K562 (cell line): ENCODE measurements at regions not wholly inside any gene's neighbourhood (a gene's known extent, or its start where the extent isn't known, plus 50 kb on each side); places are given as distances from the start of the nearest gene placed in this dataset.

Experiments
- ATAC-seq: fragments of 200-7000 bp; cut with Tn5 transposase; 3 replicates; pipeline ENCODE4 v1.9.1; 2020; ENCODE audit warnings: moderate library complexity
- BruUV-seq: library from RNA; stranded (reverse); fragments of 400-500 nt; replicated peaks from 2 replicates; lab custom pipeline; 2021; lab: Mats Ljungman, UMichigan
- CTCF ChIA-PET: fragments of 300-600 bp; formaldehyde crosslinking; extraction: SDS; loops from one replicate; lab custom pipeline; 2021; ENCODE audit warnings: low intra/inter-chr PET ratio; lab: Yijun Ruan, JAX
- POLR2A ChIA-PET: fragments of 300-600, 350-650 bp; sonication (Branson Sonifier 250); formaldehyde crosslinking; extraction: SDS; loops from one replicate; lab custom pipeline; 2021; ENCODE audit warnings: antibody characterized with exemption, inconsistent platforms; lab: Yijun Ruan, JAX
- DNase-seq, 4 experiments: peaks; one replicate each; pipeline versions ENCODE4 v3.0.0 to v3.0.0-alpha.2; 2011 to 2018; ENCODE audit warnings: low spot score in 3 of 4, mixed read lengths in 3 of 4; ENCODE audit errors: extremely low read depth in 1 of 4
- FAIRE-seq: peaks from 2 replicates; lab custom pipeline; 2011; peaks lifted over from hg19 to GRCh38; lab: Jason Lieb, UNC
- H2AFZ ChIP-seq: 2 replicates; pipeline ENCODE4 v1.6.0; 2011; ENCODE audit warnings: low read depth, low read length, control low read depth, inconsistent platforms
- H3K27ac ChIP-seq: fragments of 200-600 bp; 3 replicates; pipeline ENCODE4 v1.8.0; 2011; ENCODE audit warnings: low read depth, mild to moderate bottlenecking, control low read depth, inconsistent platforms, low read length, moderate library complexity, mixed read lengths; ENCODE audit errors: extremely low read depth
- H3K27me3 ChIP-seq, 2 experiments: fragments of 300-600 bp in 1 of 2; 2 replicates in 1 of 2; 3 replicates in 1 of 2; pipeline versions ENCODE4 v1.6.0 to v1.8.0; 2011; ENCODE audit warnings: inconsistent platforms in 2 of 2, low read length in 2 of 2, mild to moderate bottlenecking in 1 of 2, mixed read lengths in 1 of 2, moderate library complexity in 1 of 2; ENCODE audit not compliant: control insufficient read depth in 2 of 2, insufficient read depth in 2 of 2
- H3K36me3 ChIP-seq: fragments of 300-600 bp; 3 replicates; pipeline ENCODE4 v1.8.0; 2011; ENCODE audit warnings: mild to moderate bottlenecking, low read length, inconsistent platforms; ENCODE audit not compliant: control insufficient read depth, insufficient read depth
- H3K4me1 ChIP-seq, 2 experiments: fragments of 200-600 bp in 1 of 2; replicated peaks in 1 of 2; 2 replicates in 1 of 2; 3 replicates in 1 of 2; pipeline versions ENCODE4 v1.5.1 to v1.8.0; 2011; ENCODE audit warnings: inconsistent platforms in 2 of 2, low read length in 2 of 2, mild to moderate bottlenecking in 1 of 2, mixed read lengths in 1 of 2, moderate library complexity in 1 of 2; ENCODE audit not compliant: control insufficient read depth in 2 of 2, insufficient read depth in 2 of 2
- H3K4me2 ChIP-seq: 2 replicates; pipeline ENCODE4 v1.6.1; 2011; ENCODE audit warnings: low read length, control low read depth, inconsistent platforms, mixed read lengths; ENCODE audit not compliant: insufficient read depth
- H3K4me3 ChIP-seq: fragments of 200-600 bp; sonication (generic), shearing (Covaris generic); 2 replicates; pipeline ENCODE4 v1.5.1; 2016; ENCODE audit warnings: control low read depth, inconsistent platforms
- H3K79me2 ChIP-seq: fragments of 200-600 bp; 3 replicates; pipeline ENCODE4 v1.8.0; 2011; ENCODE audit warnings: low read length, inconsistent platforms; ENCODE audit not compliant: control insufficient read depth, insufficient read depth
- H3K9ac ChIP-seq, 2 experiments: 2 replicates each; pipeline versions ENCODE4 v1.6.0 to v1.6.1; 2011; ENCODE audit warnings: low read depth in 2 of 2, low read length in 2 of 2, control low read depth in 1 of 2, inconsistent platforms in 1 of 2, mild to moderate bottlenecking in 1 of 2, mixed read lengths in 1 of 2; ENCODE audit not compliant: insufficient read depth in 1 of 2
- H3K9me1 ChIP-seq: one replicate; pipeline ENCODE4 v1.6.0; 2011; ENCODE audit warnings: inconsistent platforms, mild to moderate bottlenecking, low read length, moderate library complexity; ENCODE audit not compliant: control insufficient read depth, insufficient read depth
- H3K9me3 ChIP-seq: replicated peaks from 2 replicates; pipeline ENCODE4 v1.5.1; 2011; ENCODE audit warnings: low read depth, low read length, inconsistent platforms; ENCODE audit not compliant: control insufficient read depth, insufficient read depth
- H4K20me1 ChIP-seq: replicated peaks from 2 replicates; pipeline ENCODE4 v1.6.1; 2011; ENCODE audit warnings: low read length, inconsistent platforms, mixed read lengths; ENCODE audit not compliant: control insufficient read depth, insufficient read depth
- WGBS: fragments of 100-300 bp; shearing (Covaris generic); methylation state at CpG from one replicate; pipeline ENCODE4 v1.1.6; 2016; ENCODE audit warnings: low coverage, mixed read lengths; ENCODE audit not compliant: insufficient coverage; ENCODE audit errors: missing lambda C conversion rate; 5-methylcytosine and 5-hydroxymethylcytosine counted together
- in situ Hi-C: fragments of 300-500 bp; cut with MboI; formaldehyde crosslinking; loops from 4 replicates; pipeline ENCODE4 v1.15.0; 2018; ENCODE audit warnings: inconsistent platforms, mixed read lengths
- intact Hi-C: fragments of 100-400 bp; cut with micrococcal nuclease; formaldehyde crosslinking; loops from 2 replicates; pipeline ENCODE4 v1.14.2; 2022
- TF ChIP-seq, protein P1 (sequence below): fragments of 200-600 bp; sonication (generic); IDR thresholded peaks from one replicate; pipeline ENCODE4 v1.6.1; 2012; ENCODE audit warnings: mild to moderate bottlenecking, low read depth, low read length, inconsistent platforms
- TF ChIP-seq, protein P2 (sequence below): sonication (generic); formaldehyde crosslinking; IDR thresholded peaks from 2 replicates; pipeline ENCODE4 v1.9.0; 2022; ENCODE audit warnings: mild to moderate bottlenecking, missing genetic modification reagents

DNA sequence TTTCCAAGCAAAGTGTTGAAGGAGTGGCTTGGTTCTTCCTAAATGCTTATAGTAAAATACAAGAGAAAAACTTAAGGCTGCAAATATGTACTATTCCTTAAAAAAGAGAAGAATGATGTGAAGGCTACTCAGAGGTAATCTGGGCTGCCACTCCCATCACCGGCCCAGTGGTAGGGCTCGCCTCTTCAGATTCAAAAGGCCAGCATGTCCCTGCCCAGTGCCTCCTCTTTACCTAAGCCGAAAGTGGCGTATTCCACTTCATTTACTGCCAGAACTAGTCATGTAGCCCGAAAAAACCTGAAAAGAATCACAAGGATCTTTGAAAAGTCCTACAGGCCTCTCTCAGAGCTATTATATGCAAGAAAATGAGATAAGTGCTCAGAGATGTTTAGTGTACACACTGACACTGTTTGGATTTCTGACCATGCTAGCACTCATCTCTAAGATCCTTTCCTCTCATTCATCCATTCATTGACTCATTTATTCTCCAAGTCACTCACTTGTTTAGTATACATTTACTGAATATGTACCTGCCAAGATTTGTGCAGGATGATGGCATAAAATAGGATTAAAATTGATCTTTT is 373.3 kb upstream of the THBS1 start:
- H3K4me1 ChIP-seq = no peaks in the 10 kb centered on the region
- H3K36me3 ChIP-seq = no peaks in the 10 kb centered on the region
- TF ChIP-seq, protein P1, sequence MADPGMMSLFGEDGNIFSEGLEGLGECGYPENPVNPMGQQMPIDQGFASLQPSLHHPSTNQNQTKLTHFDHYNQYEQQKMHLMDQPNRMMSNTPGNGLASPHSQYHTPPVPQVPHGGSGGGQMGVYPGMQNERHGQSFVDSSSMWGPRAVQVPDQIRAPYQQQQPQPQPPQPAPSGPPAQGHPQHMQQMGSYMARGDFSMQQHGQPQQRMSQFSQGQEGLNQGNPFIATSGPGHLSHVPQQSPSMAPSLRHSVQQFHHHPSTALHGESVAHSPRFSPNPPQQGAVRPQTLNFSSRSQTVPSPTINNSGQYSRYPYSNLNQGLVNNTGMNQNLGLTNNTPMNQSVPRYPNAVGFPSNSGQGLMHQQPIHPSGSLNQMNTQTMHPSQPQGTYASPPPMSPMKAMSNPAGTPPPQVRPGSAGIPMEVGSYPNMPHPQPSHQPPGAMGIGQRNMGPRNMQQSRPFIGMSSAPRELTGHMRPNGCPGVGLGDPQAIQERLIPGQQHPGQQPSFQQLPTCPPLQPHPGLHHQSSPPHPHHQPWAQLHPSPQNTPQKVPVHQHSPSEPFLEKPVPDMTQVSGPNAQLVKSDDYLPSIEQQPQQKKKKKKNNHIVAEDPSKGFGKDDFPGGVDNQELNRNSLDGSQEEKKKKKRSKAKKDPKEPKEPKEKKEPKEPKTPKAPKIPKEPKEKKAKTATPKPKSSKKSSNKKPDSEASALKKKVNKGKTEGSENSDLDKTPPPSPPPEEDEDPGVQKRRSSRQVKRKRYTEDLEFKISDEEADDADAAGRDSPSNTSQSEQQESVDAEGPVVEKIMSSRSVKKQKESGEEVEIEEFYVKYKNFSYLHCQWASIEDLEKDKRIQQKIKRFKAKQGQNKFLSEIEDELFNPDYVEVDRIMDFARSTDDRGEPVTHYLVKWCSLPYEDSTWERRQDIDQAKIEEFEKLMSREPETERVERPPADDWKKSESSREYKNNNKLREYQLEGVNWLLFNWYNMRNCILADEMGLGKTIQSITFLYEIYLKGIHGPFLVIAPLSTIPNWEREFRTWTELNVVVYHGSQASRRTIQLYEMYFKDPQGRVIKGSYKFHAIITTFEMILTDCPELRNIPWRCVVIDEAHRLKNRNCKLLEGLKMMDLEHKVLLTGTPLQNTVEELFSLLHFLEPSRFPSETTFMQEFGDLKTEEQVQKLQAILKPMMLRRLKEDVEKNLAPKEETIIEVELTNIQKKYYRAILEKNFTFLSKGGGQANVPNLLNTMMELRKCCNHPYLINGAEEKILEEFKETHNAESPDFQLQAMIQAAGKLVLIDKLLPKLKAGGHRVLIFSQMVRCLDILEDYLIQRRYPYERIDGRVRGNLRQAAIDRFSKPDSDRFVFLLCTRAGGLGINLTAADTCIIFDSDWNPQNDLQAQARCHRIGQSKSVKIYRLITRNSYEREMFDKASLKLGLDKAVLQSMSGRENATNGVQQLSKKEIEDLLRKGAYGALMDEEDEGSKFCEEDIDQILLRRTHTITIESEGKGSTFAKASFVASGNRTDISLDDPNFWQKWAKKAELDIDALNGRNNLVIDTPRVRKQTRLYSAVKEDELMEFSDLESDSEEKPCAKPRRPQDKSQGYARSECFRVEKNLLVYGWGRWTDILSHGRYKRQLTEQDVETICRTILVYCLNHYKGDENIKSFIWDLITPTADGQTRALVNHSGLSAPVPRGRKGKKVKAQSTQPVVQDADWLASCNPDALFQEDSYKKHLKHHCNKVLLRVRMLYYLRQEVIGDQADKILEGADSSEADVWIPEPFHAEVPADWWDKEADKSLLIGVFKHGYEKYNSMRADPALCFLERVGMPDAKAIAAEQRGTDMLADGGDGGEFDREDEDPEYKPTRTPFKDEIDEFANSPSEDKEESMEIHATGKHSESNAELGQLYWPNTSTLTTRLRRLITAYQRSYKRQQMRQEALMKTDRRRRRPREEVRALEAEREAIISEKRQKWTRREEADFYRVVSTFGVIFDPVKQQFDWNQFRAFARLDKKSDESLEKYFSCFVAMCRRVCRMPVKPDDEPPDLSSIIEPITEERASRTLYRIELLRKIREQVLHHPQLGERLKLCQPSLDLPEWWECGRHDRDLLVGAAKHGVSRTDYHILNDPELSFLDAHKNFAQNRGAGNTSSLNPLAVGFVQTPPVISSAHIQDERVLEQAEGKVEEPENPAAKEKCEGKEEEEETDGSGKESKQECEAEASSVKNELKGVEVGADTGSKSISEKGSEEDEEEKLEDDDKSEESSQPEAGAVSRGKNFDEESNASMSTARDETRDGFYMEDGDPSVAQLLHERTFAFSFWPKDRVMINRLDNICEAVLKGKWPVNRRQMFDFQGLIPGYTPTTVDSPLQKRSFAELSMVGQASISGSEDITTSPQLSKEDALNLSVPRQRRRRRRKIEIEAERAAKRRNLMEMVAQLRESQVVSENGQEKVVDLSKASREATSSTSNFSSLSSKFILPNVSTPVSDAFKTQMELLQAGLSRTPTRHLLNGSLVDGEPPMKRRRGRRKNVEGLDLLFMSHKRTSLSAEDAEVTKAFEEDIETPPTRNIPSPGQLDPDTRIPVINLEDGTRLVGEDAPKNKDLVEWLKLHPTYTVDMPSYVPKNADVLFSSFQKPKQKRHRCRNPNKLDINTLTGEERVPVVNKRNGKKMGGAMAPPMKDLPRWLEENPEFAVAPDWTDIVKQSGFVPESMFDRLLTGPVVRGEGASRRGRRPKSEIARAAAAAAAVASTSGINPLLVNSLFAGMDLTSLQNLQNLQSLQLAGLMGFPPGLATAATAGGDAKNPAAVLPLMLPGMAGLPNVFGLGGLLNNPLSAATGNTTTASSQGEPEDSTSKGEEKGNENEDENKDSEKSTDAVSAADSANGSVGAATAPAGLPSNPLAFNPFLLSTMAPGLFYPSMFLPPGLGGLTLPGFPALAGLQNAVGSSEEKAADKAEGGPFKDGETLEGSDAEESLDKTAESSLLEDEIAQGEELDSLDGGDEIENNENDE = no peak
- TF ChIP-seq, protein P2, sequence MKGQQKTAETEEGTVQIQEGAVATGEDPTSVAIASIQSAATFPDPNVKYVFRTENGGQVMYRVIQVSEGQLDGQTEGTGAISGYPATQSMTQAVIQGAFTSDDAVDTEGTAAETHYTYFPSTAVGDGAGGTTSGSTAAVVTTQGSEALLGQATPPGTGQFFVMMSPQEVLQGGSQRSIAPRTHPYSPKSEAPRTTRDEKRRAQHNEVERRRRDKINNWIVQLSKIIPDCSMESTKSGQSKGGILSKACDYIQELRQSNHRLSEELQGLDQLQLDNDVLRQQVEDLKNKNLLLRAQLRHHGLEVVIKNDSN (CRISPR knock-in tag) = no peak
- no peak for DNase-seq
- H2AFZ ChIP-seq = no peak overlapping the region
- in situ Hi-C loops = no loop called here
- H3K27me3 ChIP-seq = no peaks in the 10 kb centered on the region
- no peak overlapping the region for H3K4me3 ChIP-seq
- no peaks in the 10 kb centered on the region for H4K20me1 ChIP-seq
- CTCF ChIA-PET = no interaction called here
- H3K27ac ChIP-seq = no peak overlapping the region
- H3K4me2 ChIP-seq = no peak overlapping the region
- ATAC-seq = no peak
- H3K9me1 ChIP-seq = no peaks in the 10 kb centered on the region
- no peaks in the 10 kb centered on the region for H3K9me3 ChIP-seq
- no peak for FAIRE-seq
- intact Hi-C loops = no loop called here
- BruUV-seq = no TSS peak
- H3K9ac ChIP-seq = no peak overlapping the region
- POLR2A ChIA-PET = no interaction called here
- WGBS = 3% methylated on average over 5 of the region's 5 CpGs
- no peaks in the 10 kb centered on the region for H3K79me2 ChIP-seq
